Lower lobe of right lung (tissue), 2 donors: ENCODE measurements at regions not wholly inside any gene's neighbourhood (a gene's known extent, or its start where the extent isn't known, plus 50 kb on each side); places are given as distances from the start of the nearest gene placed in this dataset.

Source experiments
- ATAC-seq, 2 donors: fragments of 200-7000 bp; cut with Tn5 transposase; one replicate each; pipeline ENCODE4 v1.9.1; 2020 to 2022; ENCODE audit warnings: mild to moderate bottlenecking in 2 of 2, moderate library complexity in 2 of 2
- DNase-seq: peaks from one replicate; pipeline ENCODE4 v3.0.0-alpha.2; 2020
- H3K27ac ChIP-seq: fragments of 200-600 bp; one replicate; pipeline ENCODE4 v1.8.0; 2022
- H3K27me3 ChIP-seq: fragments of 200-600 bp; one replicate; pipeline ENCODE4 v1.8.0; 2022; ENCODE audit warnings: low read depth
- H3K36me3 ChIP-seq: fragments of 200-600 bp; one replicate; pipeline ENCODE4 v1.8.0; 2022; ENCODE audit warnings: mild to moderate bottlenecking
- H3K4me1 ChIP-seq: fragments of 200-600 bp; one replicate; pipeline ENCODE4 v1.8.0; 2022
- H3K4me3 ChIP-seq: fragments of 200-600 bp; one replicate; pipeline ENCODE4 v1.8.0; 2022; ENCODE audit warnings: mild to moderate bottlenecking
- H3K9me3 ChIP-seq: fragments of 200-600 bp; one replicate; pipeline ENCODE4 v1.8.0; 2022
- CTCF ChIP-seq: fragments of 200-600 bp; IDR thresholded peaks from one replicate; pipeline ENCODE4 v1.8.0; 2022; ENCODE audit warnings: antibody characterized with exemption, mild to moderate bottlenecking
- intact Hi-C: fragments of 100-400 bp; cut with DNase I; formaldehyde crosslinking; loops from one replicate; pipeline ENCODE4 v1.11.0; 2022
- donor health status: DM: no; HTN: yes; CAD: no; lungs with severe emphysema.

GRCh38 chr3:154893813-154894212, 186.3 kb upstream of the MME start:
- no peak for DNase-seq
- Histone ChIP-seq H3K27me3 (no peaks in the 10 kb centered on the region), H3K27ac (no peak overlapping the region), H3K36me3 (no peaks in the 10 kb centered on the region), H3K4me1 (no peaks in the 10 kb centered on the region), H3K4me3 (no peak overlapping the region), H3K9me3 (no peaks in the 10 kb centered on the region)
- no peak for TF ChIP-seq CTCF
- intact Hi-C loops: no loop called here
- no peak for ATAC-seq

DNA sequence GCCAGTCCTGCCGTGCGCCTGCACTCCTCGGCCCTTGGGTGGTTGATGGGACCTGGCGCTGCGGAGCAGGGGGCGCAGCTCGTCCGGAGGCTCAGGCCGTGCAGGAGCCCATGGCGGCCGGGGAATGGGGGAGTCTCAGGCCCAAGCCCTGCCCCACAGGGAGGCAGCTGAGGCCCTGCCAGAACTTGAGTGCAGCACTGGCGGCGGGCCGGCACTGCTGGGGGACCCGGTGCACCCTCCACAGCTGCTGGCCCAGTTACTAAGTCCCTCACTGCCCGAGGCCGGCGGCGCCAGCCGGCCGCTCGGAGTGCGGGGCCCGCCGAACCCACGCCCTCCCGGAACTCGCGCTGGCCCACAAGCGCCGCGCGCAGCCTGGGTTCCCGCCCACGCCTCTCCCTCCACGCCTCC, 190.9 kb upstream of the MME start:
- intact Hi-C loops: no loop called here
- Histone ChIP-seq H3K27me3 (no peaks in the 10 kb centered on the region), H3K27ac (no peak overlapping the region), H3K4me1 (no peaks in the 10 kb centered on the region), H3K4me3 (no peak overlapping the region), H3K9me3 (no peaks in the 10 kb centered on the region), H3K36me3 (no peaks in the 10 kb centered on the region)
- TF ChIP-seq CTCF: no peak
- peak; percentile 40 for DNase-seq
- no peak for ATAC-seq

DNA sequence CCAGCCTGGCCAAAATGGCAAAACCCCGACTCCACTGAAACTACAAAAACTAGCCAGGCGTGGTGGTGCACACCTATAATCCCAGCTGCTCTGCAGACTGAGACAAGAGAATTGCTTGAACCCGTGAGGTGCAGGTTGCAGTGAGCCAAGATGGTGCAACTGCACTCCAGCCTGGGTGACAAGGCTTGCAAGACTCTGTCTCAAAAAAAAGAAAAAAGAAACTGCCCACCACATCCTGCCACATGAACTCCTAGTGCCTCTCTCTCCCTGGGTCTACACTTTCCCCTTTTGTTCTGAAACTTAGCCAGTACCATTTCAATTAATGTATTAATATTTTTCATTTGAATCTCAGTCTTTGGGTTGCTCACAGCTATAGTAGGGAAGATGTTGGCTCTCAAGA, 192.2 kb upstream of the MME start:
- H3K4me1 ChIP-seq: no peaks in the 10 kb centered on the region
- ATAC-seq (no peak), DNase-seq (no peak)
- no peak overlapping the region for H3K27ac ChIP-seq
- H3K4me3 ChIP-seq: no peak overlapping the region
- no peak for TF ChIP-seq CTCF
- no peaks in the 10 kb centered on the region for H3K36me3 ChIP-seq
- no peaks in the 10 kb centered on the region for H3K9me3 ChIP-seq
- H3K27me3 ChIP-seq: no peaks in the 10 kb centered on the region
- intact Hi-C loops: no loop called here

DNA sequence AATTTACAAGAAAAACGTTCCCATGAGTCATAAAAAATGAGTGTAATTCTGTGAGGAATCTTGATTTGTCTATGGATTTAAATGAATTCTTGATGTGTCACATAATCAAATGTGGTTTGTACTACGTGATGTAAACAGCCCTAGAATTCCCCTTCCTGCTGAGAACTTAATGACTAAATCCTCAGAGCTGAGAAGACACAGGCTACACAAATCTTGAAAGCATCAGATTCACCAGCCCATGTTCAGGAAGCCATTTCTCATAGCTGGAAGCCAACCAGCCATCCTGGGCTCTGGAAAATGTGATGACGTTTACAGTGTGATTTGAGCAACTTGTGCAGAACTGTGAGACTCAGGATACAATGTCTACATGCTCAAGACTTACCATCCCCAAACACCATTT, 193.7 kb upstream of the MME start:
- ATAC-seq (peak in 1 of 2 donors; percentile 35), DNase-seq (no peak)
- H3K4me1 ChIP-seq: no peaks in the 10 kb centered on the region
- H3K27ac ChIP-seq: no peak overlapping the region
- no peak overlapping the region for H3K4me3 ChIP-seq
- intact Hi-C loops: no loop called here
- no peaks in the 10 kb centered on the region for H3K36me3 ChIP-seq
- H3K9me3 ChIP-seq: no peaks in the 10 kb centered on the region
- TF ChIP-seq CTCF: no peak
- no peaks in the 10 kb centered on the region for H3K27me3 ChIP-seq

DNA sequence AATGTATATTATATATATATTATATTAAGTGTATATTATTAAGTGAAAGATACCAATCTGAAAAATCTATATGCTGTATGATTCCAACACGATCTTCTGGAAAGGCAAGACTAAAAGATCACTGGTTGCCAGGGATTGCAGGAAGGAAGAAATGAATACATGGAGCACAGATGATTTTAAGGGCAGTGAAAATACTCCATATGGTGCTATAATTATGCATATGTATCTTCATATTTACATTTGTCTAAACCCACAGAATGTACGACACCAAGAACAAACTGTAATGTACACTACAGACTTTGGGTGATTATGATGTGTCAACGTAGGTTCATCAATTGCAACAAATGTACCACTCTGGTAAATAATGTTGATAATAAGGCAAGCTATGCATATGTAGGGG, 194.7 kb upstream of the MME start:
- ATAC-seq (no peak), DNase-seq (no peak)
- Histone ChIP-seq H3K4me1 (no peaks in the 10 kb centered on the region), H3K27ac (no peak overlapping the region), H3K36me3 (no peaks in the 10 kb centered on the region), H3K9me3 (no peaks in the 10 kb centered on the region), H3K27me3 (no peaks in the 10 kb centered on the region), H3K4me3 (no peak overlapping the region)
- intact Hi-C loops: no loop called here
- TF ChIP-seq CTCF: no peak

DNA sequence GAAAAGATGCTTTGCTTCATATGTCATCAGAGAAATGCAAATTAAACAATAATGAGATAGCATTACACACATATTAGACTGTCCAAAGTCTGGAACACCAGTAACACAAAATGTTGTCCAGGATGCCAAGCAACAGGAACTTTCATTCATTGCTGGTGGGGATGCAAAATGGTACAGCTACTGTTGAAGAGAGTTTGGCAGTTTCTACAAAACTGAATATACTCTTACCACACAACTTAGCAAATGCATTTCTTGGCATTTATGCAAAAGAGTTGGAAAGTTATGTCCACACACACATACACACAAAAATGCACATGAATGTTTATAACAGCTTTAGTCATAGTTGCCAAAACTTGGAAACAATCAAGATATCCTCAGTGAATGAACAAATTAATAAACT, 195.2 kb upstream of the MME start:
- Histone ChIP-seq H3K9me3 (no peaks in the 10 kb centered on the region), H3K4me1 (no peaks in the 10 kb centered on the region), H3K27me3 (no peaks in the 10 kb centered on the region), H3K27ac (no peak overlapping the region), H3K4me3 (no peak overlapping the region), H3K36me3 (no peaks in the 10 kb centered on the region)
- DNase-seq: no peak
- no peak for ATAC-seq
- intact Hi-C loops: no loop called here
- no peak for TF ChIP-seq CTCF
